Stimulated activated naive B cell treated with anti-CD40 and anti-IgM and Interleukin-4, amounts not matched to agents 10 μg/mL and 1 μg/mL and 100 μg/mL, for 72 hours (primary cell): ENCODE measurements at regions not wholly inside any gene's neighbourhood (a gene's known extent, or its start where the extent isn't known, plus 50 kb on each side); places are given as distances from the start of the nearest gene placed in this dataset.

Source experiments
- ATAC-seq, 2 donors: fragments of 150-1000 bp; cut with Tn5 transposase; replicated peaks; 2 replicates each; pipeline ENCODE4 v1.10.0; 2021; ENCODE audit warnings: moderate library complexity in 1 of 2
- DNase-seq: peaks from one replicate; pipeline ENCODE4 v3.0.0; 2021
- H3K27ac Mint-ChIP-seq: one replicate; pipeline ENCODE4 v1.8.0; 2022; ENCODE audit warnings: mild to moderate bottlenecking, mixed read lengths
- H3K27me3 Mint-ChIP-seq, 2 donors: one replicate each; pipeline ENCODE4 v1.8.0; 2022; ENCODE audit warnings: mixed read lengths in 2 of 2
- H3K36me3 Mint-ChIP-seq, 2 donors: one replicate each; pipeline ENCODE4 v1.8.0; 2022; ENCODE audit warnings: mixed read lengths in 2 of 2, mild to moderate bottlenecking in 1 of 2
- H3K4me1 Mint-ChIP-seq, 2 donors: one replicate each; pipeline ENCODE4 v1.8.0; 2022; ENCODE audit warnings: mixed read lengths in 2 of 2, mild to moderate bottlenecking in 1 of 2
- H3K4me3 Mint-ChIP-seq, 2 donors: one replicate each; pipeline ENCODE4 v1.8.0; 2022; ENCODE audit warnings: mild to moderate bottlenecking in 2 of 2, mixed read lengths in 2 of 2, moderate library complexity in 1 of 2
- H3K9me3 Mint-ChIP-seq, 2 donors: one replicate each; pipeline ENCODE4 v1.8.0; 2022; ENCODE audit warnings: mixed read lengths in 2 of 2, mild to moderate bottlenecking in 1 of 2

DNA sequence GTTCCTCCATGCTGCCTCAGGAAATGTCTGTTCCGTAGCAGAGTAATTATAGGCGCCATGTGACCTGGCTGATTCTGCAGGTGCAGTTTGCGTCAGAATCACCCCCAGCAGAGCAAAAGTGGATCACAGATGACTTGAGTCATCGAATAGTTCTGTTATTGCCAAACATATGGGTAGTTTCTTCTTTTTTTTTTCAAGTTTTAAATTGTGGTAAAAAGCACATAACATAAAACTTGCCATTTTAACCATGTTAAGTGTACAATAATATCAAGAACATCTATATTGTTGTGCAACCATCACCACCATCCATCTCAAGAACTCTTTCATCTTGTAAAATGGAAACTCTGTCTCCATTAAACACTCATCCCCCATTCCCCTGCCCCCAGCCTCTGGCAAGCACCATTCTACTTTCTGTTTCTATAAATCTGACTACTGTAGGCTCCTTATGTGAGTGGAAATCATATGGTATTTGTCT is 177.7 kb upstream of the TWIST2 start:
- Mint-ChIP-seq H3K9me3 (peaks cover 12 to 15% of the 10 kb centered on the region in 2 donors), H3K4me1 (no peaks in the 10 kb centered on the region), H3K27me3 (peaks cover 3 to 5% of the 10 kb centered on the region in 2 donors), H3K4me3 (no peak overlapping the region), H3K36me3 (no peaks in the 10 kb centered on the region), H3K27ac (no peak overlapping the region)
- ATAC-seq: no peak
- no peak for DNase-seq

DNA sequence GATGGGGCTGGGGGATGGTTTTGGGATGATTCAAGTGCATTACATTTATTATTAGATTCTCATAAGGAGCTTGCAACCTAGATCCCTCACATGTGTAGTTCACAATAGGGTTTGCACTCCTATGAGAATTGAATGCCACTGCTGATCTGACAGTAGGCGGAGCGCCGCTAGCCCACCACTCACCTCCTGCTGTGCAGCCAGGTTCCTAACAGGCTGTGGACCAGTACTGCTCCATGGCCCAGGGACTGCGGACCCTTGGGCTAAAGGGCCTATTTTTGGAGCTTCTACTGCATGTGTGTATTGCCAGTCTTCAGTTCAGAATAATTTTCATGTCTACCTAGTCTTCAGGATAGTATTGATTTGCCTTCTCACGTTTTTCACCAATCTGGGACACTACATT is 165.3 kb upstream of the TWIST2 start:
- no peaks in the 10 kb centered on the region for H3K4me1 Mint-ChIP-seq
- ATAC-seq: no peak
- H3K27me3 Mint-ChIP-seq: peaks cover 29 to 43% of the 10 kb centered on the region in 2 donors

GRCh38 chr2:238684362-238685326 is 163.2 kb upstream of the TWIST2 start:
- Mint-ChIP-seq H3K27ac (no peak overlapping the region), H3K4me1 (no peaks in the 10 kb centered on the region), H3K36me3 (no peaks in the 10 kb centered on the region), H3K9me3 (peaks cover 0 to 2% of the 10 kb centered on the region in 2 donors), H3K4me3 (no peak overlapping the region), H3K27me3 (peaks cover 13 to 31% of the 10 kb centered on the region in 2 donors)
- DNase-seq: no peak
- no peak for ATAC-seq

More for the DNA sequence above, 165.3 kb upstream of the TWIST2 start:
- H3K36me3 Mint-ChIP-seq: peaks cover 0 to 4% of the 10 kb centered on the region in 2 donors
- H3K4me3 Mint-ChIP-seq: no peak overlapping the region
- DNase-seq: no peak
- no peak overlapping the region for H3K27ac Mint-ChIP-seq
- H3K9me3 Mint-ChIP-seq: peaks cover 6 to 13% of the 10 kb centered on the region in 2 donors

DNA sequence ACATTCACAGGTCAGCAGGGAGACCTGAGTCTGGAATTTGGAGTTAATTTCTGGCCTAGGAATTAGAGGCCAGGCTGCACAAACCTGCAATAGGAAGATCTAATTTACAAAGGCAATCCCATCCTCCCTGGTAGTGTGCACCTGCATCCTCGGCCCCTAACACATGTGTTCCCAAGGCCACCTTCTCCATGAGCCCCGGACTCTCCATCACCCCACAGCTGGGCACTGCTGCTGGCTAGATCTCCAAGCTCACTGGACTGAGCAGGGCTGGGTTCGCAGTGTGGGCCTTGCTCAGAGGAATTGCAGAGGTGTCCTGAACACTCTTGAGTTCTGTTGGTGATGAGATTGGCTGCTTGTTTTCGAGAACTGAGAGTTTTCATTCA is 162.6 kb upstream of the TWIST2 start:
- ATAC-seq (no peak), DNase-seq (no peak)
- H3K9me3 Mint-ChIP-seq: peaks cover 0 to 2% of the 10 kb centered on the region in 2 donors

DNA sequence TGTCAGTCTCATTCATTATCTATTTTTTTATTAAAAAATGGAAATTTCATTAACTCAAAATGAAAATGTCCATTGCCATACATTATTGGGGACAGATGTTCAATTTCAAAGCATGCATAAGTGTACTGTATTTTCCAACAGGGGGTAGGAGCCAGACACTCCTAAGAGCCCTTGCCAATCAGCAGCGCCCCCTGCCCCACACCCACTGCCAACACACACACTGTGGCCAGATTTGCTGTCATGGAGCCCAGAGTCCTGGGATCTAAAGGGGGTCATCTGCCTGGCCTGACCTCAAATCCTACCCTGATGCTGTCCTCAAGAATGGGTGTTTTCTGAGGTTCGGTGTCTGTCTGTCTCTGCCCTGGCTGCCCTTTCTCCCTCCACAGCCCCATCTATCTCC is 162.2 kb upstream of the TWIST2 start:
- DNase-seq (no peak), ATAC-seq (no peak)
- Mint-ChIP-seq H3K27me3 (peaks cover 13 to 36% of the 10 kb centered on the region in 2 donors), H3K4me3 (no peak overlapping the region), H3K36me3 (no peaks in the 10 kb centered on the region), H3K27ac (no peak overlapping the region), H3K4me1 (no peaks in the 10 kb centered on the region), H3K9me3 (peaks cover 0 to 2% of the 10 kb centered on the region in 2 donors)

More for the DNA sequence above, 162.6 kb upstream of the TWIST2 start:
- H3K4me1 Mint-ChIP-seq: no peaks in the 10 kb centered on the region
- H3K4me3 Mint-ChIP-seq: no peak overlapping the region
- H3K27me3 Mint-ChIP-seq: peaks cover 13 to 36% of the 10 kb centered on the region in 2 donors
- H3K27ac Mint-ChIP-seq: no peak overlapping the region
- no peaks in the 10 kb centered on the region for H3K36me3 Mint-ChIP-seq

- ATAC-seq (no peak), DNase-seq (no peak)
- Mint-ChIP-seq H3K4me3 (no peak overlapping the region), H3K4me1 (no peaks in the 10 kb centered on the region), H3K36me3 (no peaks in the 10 kb centered on the region), H3K27ac (no peak overlapping the region), H3K9me3 (peaks cover 0 to under 1% of the 10 kb centered on the region in 2 donors), H3K27me3 (peaks cover 10 to 33% of the 10 kb centered on the region in 2 donors)
These were observed 161.7 kb upstream of the TWIST2 start for GRCh38 chr2:238686223-238686622.

- no peak for DNase-seq
- no peaks in the 10 kb centered on the region for H3K9me3 Mint-ChIP-seq
- ATAC-seq: no peak
- H3K4me1 Mint-ChIP-seq: no peaks in the 10 kb centered on the region
- H3K27ac Mint-ChIP-seq: no peak overlapping the region
- H3K36me3 Mint-ChIP-seq: no peaks in the 10 kb centered on the region
- no peak overlapping the region for H3K4me3 Mint-ChIP-seq
- H3K27me3 Mint-ChIP-seq: peaks cover 9 to 21% of the 10 kb centered on the region in 2 donors
These were observed 159.4 kb upstream of the TWIST2 start for GRCh38 chr2:238688193-238689153.

DNA sequence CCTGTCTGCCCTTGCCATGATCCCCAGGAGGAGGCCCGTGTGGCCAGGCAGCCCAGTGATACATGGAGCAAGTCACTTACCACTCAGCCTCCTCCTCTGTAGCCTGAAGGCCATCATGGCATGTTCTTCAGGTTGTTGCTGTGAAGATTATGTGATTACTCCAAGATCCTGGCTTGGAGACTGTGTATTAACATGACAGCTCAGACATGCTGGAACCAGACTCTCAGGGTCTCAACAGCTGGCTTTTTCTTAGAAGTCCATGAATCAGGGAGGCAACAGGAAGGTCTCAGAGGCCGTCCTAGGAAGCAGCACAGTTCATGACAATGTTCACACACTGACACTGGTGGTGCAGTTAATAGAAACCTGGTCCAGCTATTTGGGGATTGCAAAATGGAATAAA is 158.6 kb upstream of the TWIST2 start:
- H3K27ac Mint-ChIP-seq: no peak overlapping the region
- no peaks in the 10 kb centered on the region for H3K36me3 Mint-ChIP-seq
- peaks cover 9 to 16% of the 10 kb centered on the region in 2 donors for H3K27me3 Mint-ChIP-seq
- no peak overlapping the region for H3K4me3 Mint-ChIP-seq
- DNase-seq (no peak), ATAC-seq (no peak)
- H3K4me1 Mint-ChIP-seq: no peaks in the 10 kb centered on the region
- no peaks in the 10 kb centered on the region for H3K9me3 Mint-ChIP-seq

DNA sequence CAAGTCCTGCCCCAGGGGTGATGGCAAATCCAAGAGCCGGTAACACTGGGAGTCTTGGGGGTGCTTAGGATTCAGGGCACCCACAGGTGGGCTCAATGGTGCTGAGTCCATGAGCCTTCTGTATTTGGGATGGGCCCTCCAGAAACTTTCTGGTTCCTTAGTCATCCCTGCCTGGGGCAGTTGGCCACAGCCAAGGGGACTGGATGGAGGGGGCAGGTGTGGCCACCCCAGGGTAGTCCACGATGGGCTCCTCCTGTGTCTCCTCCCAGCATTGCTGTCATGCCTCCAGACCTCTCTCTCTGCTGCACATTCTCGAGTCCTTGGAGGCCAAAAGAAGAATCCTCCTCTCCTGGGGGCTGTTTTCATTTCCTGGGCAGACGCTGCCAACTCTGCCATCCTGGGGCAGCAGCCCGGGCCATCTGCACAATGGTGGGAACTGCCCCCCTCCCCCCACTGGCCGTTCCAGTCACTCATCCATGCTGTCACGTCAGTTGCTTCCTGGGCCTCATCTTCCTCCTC is 158.0 kb upstream of the TWIST2 start:
- no peak overlapping the region for H3K4me3 Mint-ChIP-seq
- H3K36me3 Mint-ChIP-seq: no peaks in the 10 kb centered on the region
- no peaks in the 10 kb centered on the region for H3K9me3 Mint-ChIP-seq
- ATAC-seq: no peak
- peaks cover 9 to 10% of the 10 kb centered on the region in 2 donors for H3K27me3 Mint-ChIP-seq
- DNase-seq: no peak
- no peak overlapping the region for H3K27ac Mint-ChIP-seq
- no peaks in the 10 kb centered on the region for H3K4me1 Mint-ChIP-seq

- H3K27ac Mint-ChIP-seq: no peak overlapping the region
- H3K27me3 Mint-ChIP-seq: peaks cover 9% of the 10 kb centered on the region in 2 donors
- ATAC-seq (no peak), DNase-seq (no peak)
- no peaks in the 10 kb centered on the region for H3K4me1 Mint-ChIP-seq
- H3K36me3 Mint-ChIP-seq: no peaks in the 10 kb centered on the region
- H3K9me3 Mint-ChIP-seq: no peaks in the 10 kb centered on the region
- H3K4me3 Mint-ChIP-seq: no peak overlapping the region
These were observed 157.4 kb upstream of the TWIST2 start for GRCh38 chr2:238690511-238690910.

GRCh38 chr2:238691596-238692491 is 156.0 kb upstream of the TWIST2 start:
- Mint-ChIP-seq H3K27me3 (peaks cover 0 to 5% of the 10 kb centered on the region in 2 donors), H3K36me3 (no peaks in the 10 kb centered on the region), H3K27ac (no peak overlapping the region), H3K4me1 (no peaks in the 10 kb centered on the region), H3K4me3 (no peak overlapping the region), H3K9me3 (no peaks in the 10 kb centered on the region)
- ATAC-seq (no peak), DNase-seq (no peak)

DNA sequence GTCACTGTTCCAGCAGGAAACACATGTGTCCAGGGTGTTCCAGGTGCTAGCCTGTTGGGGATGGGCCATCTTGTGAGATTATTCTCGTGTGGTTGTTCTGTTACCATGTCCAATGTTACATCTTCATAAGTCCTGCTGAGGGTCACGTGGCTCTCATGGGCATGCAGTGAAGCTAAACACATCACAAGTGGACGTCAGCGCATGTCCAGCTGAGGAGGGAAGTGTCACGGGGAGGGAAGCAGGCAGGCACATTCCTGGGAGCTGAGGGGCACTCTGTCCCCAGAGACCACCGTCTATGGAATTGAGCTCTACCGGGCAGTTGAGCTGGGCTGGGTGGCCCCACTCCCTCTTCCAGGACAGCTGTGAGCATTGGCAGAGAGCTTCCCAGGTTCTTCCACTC is 155.3 kb upstream of the TWIST2 start:
- no peak for DNase-seq
- Mint-ChIP-seq H3K36me3 (no peaks in the 10 kb centered on the region), H3K9me3 (no peaks in the 10 kb centered on the region), H3K4me1 (no peaks in the 10 kb centered on the region), H3K4me3 (no peak overlapping the region), H3K27ac (no peak overlapping the region), H3K27me3 (peaks cover 0 to 5% of the 10 kb centered on the region in 2 donors)
- no peak for ATAC-seq

- ATAC-seq (no peak), DNase-seq (no peak)
- no peaks in the 10 kb centered on the region for H3K4me1 Mint-ChIP-seq
- H3K9me3 Mint-ChIP-seq: no peaks in the 10 kb centered on the region
- no peak overlapping the region for H3K27ac Mint-ChIP-seq
- H3K4me3 Mint-ChIP-seq: no peak overlapping the region
- no peaks in the 10 kb centered on the region for H3K36me3 Mint-ChIP-seq
- H3K27me3 Mint-ChIP-seq: peaks cover 0 to 5% of the 10 kb centered on the region in 2 donors
These were observed 154.4 kb upstream of the TWIST2 start for GRCh38 chr2:238693337-238694093.
